IMR-90 (cell line): ENCODE measurements at regions not wholly inside any gene's neighbourhood (a gene's known extent, or its start where the extent isn't known, plus 50 kb on each side); places are given as distances from the start of the nearest gene placed in this dataset.

Experiments used
- ATAC-seq: fragments of 200-7000 bp; cut with Tn5 transposase; 2 replicates; pipeline ENCODE4 v1.9.1; 2020; ENCODE audit warnings: low read depth, mild to moderate bottlenecking, moderate library complexity
- BruUV-seq: library from RNA; stranded (reverse); fragments of 400-500 nt; replicated peaks from 2 replicates; lab custom pipeline; 2021; lab: Mats Ljungman, UMichigan
- CTCF ChIA-PET: fragments of 300-600 bp; formaldehyde crosslinking; extraction: SDS; loops from one replicate; lab custom pipeline; 2021; ENCODE audit warnings: antibody characterized with exemption; lab: Yijun Ruan, JAX
- POLR2A ChIA-PET: fragments of 300-600 bp; sonication (Branson Sonifier 250); formaldehyde crosslinking; loops from one replicate; lab custom pipeline; 2022; ENCODE audit warnings: antibody characterized with exemption; ENCODE audit not compliant: unreplicated experiment; lab: Charles Lee
- DNase-seq: peaks from one replicate; pipeline ENCODE4 v3.0.0; 2013
- H2AFZ ChIP-seq: replicated peaks from 2 replicates; pipeline ENCODE3; 2013; ENCODE audit warnings: low read length, mild to moderate bottlenecking; ENCODE audit not compliant: poor library complexity
- H2AK5ac ChIP-seq: 2 replicates; pipeline ENCODE4 v1.6.1; 2013; ENCODE audit warnings: low read depth, low read length, inconsistent platforms
- H2AK9ac ChIP-seq: replicated peaks from 2 replicates; pipeline ENCODE3; 2013; ENCODE audit warnings: mild to moderate bottlenecking, low read depth, low read length, moderate library complexity; ENCODE audit not compliant: poor library complexity
- H2BK120ac ChIP-seq: 2 replicates; pipeline ENCODE4 v1.6.1; 2013; ENCODE audit warnings: low read depth, low read length, inconsistent platforms
- H2BK15ac ChIP-seq: 3 replicates; pipeline ENCODE4 v1.6.1; 2013; ENCODE audit warnings: low read depth, low read length, inconsistent platforms
- H2BK20ac ChIP-seq: 2 replicates; pipeline ENCODE4 v1.6.1; 2013; ENCODE audit warnings: low read depth, mild to moderate bottlenecking, inconsistent platforms, low read length, moderate library complexity
- H2BK5ac ChIP-seq: 2 replicates; pipeline ENCODE4 v1.6.1; 2013; ENCODE audit warnings: mild to moderate bottlenecking, low read depth, low read length, inconsistent platforms; ENCODE audit not compliant: poor library complexity, severe bottlenecking
- H3K14ac ChIP-seq: replicated peaks from 2 replicates; pipeline ENCODE4 v1.6.1; 2013; ENCODE audit warnings: low read depth, low read length, inconsistent platforms
- H3K18ac ChIP-seq: 2 replicates; pipeline ENCODE4 v1.6.1; 2013; ENCODE audit warnings: low read depth, low read length, control low read depth
- H3K23ac ChIP-seq: 2 replicates; pipeline ENCODE4 v1.6.1; 2013; ENCODE audit warnings: low read depth, low read length, inconsistent platforms
- H3K27ac ChIP-seq: 2 replicates; pipeline ENCODE4 v1.5.1; 2013; ENCODE audit warnings: mild to moderate bottlenecking, control low read depth, low read length; ENCODE audit not compliant: insufficient read depth
- H3K27me3 ChIP-seq: 2 replicates; pipeline ENCODE4 v1.6.1; 2013; ENCODE audit warnings: low read length; ENCODE audit not compliant: control insufficient read depth, insufficient read depth
- H3K36me3 ChIP-seq: 2 replicates; pipeline ENCODE4 v1.6.1; 2013; ENCODE audit warnings: low read length, mixed read lengths; ENCODE audit not compliant: control insufficient read depth, insufficient read depth
- H3K4ac ChIP-seq: 2 replicates; pipeline ENCODE4 v1.6.1; 2013; ENCODE audit warnings: low read depth, low read length, inconsistent platforms
- H3K4me1 ChIP-seq: 2 replicates; pipeline ENCODE4 v1.6.1; 2013; ENCODE audit warnings: low read length, mixed read lengths; ENCODE audit not compliant: control insufficient read depth, insufficient read depth
- H3K4me2 ChIP-seq: 2 replicates; pipeline ENCODE4 v1.6.1; 2013; ENCODE audit warnings: low read depth, mild to moderate bottlenecking, control low read depth, low read length, moderate library complexity
- H3K4me3 ChIP-seq: 2 replicates; pipeline ENCODE4 v1.5.1; 2013; ENCODE audit warnings: low read depth, mild to moderate bottlenecking, control low read depth, low read length, moderate library complexity; ENCODE audit not compliant: insufficient read depth
- H3K56ac ChIP-seq: 2 replicates; pipeline ENCODE4 v1.6.1; 2013; ENCODE audit warnings: low read length, inconsistent platforms; ENCODE audit not compliant: insufficient read depth; ENCODE audit errors: extremely low read depth
- H3K79me1 ChIP-seq, 2 experiments: 2 replicates each; pipeline ENCODE4 v1.6.1; 2013; ENCODE audit warnings: low read length in 2 of 2, inconsistent platforms in 1 of 2, low read depth in 1 of 2
- H3K9ac ChIP-seq: 2 replicates; pipeline ENCODE4 v1.6.1; 2013; ENCODE audit warnings: low read depth, low read length, control low read depth
- H3K9me1 ChIP-seq: 2 replicates; pipeline ENCODE4 v1.6.1; 2013; ENCODE audit warnings: low read length, inconsistent platforms; ENCODE audit not compliant: insufficient read depth
- H3K9me3 ChIP-seq: 2 replicates; pipeline ENCODE4 v1.6.1; 2013; ENCODE audit warnings: low read length; ENCODE audit not compliant: control insufficient read depth, insufficient read depth
- H4K20me1 ChIP-seq: 2 replicates; pipeline ENCODE4 v1.6.1; 2013; ENCODE audit warnings: low read length, inconsistent platforms; ENCODE audit not compliant: insufficient read depth
- H4K5ac ChIP-seq: 2 replicates; pipeline ENCODE4 v1.6.1; 2013; ENCODE audit warnings: mild to moderate bottlenecking, low read depth, low read length, control low read depth
- H4K8ac ChIP-seq, 2 experiments: 2 replicates each; pipeline ENCODE4 v1.6.1; 2013; ENCODE audit warnings: low read depth in 2 of 2, low read length in 2 of 2, control low read depth in 1 of 2, inconsistent platforms in 1 of 2
- H4K91ac ChIP-seq: 2 replicates; pipeline ENCODE4 v1.6.1; 2013; ENCODE audit warnings: low read depth, low read length, inconsistent platforms; ENCODE audit not compliant: insufficient read depth
- BHLHE40 ChIP-seq: fragments of 150-350 bp; IDR thresholded peaks from 2 replicates; pipeline ENCODE4 v1.6.1; 2016; ENCODE audit warnings: mild to moderate bottlenecking, low read depth, low read length
- CEBPB ChIP-seq: IDR thresholded peaks from 2 replicates; pipeline ENCODE4 v1.6.1; 2012; ENCODE audit warnings: low read depth, low read length, improper control_type of control experiment
- CHD1 ChIP-seq: IDR thresholded peaks from 2 replicates; pipeline ENCODE4 v1.6.1; 2012; ENCODE audit warnings: low read depth, low read length, improper control_type of control experiment
- CTCF ChIP-seq: conservative IDR thresholded peaks from 2 replicates; pipeline ENCODE4 v1.5.1; 2012; ENCODE audit warnings: mild to moderate bottlenecking, low read depth, low read length, improper control_type of control experiment
- ELK1 ChIP-seq: fragments of 150-350 bp; IDR thresholded peaks from 2 replicates; pipeline ENCODE4 v1.6.1; 2016; ENCODE audit warnings: low read depth, mild to moderate bottlenecking, low read length, moderate library complexity, borderline replicate concordance
- FOS ChIP-seq: fragments of 150-350 bp; IDR thresholded peaks from 2 replicates; pipeline ENCODE4 v1.6.1; 2016; ENCODE audit warnings: low read depth, low read length
- MAFK ChIP-seq: IDR thresholded peaks from 2 replicates; pipeline ENCODE4 v1.6.1; 2012; ENCODE audit warnings: low read depth, low read length, improper control_type of control experiment
- MAZ ChIP-seq: IDR thresholded peaks from 2 replicates; pipeline ENCODE4 v1.6.1; 2012; ENCODE audit warnings: low read depth, mild to moderate bottlenecking, low read length, improper control_type of control experiment, moderate library complexity, borderline replicate concordance
- MXI1 ChIP-seq: IDR thresholded peaks from 2 replicates; pipeline ENCODE4 v1.6.1; 2012; ENCODE audit warnings: low read depth, mild to moderate bottlenecking, low read length, moderate library complexity, borderline replicate concordance
- NFE2L2 ChIP-seq: fragments of 150-350 bp; IDR thresholded peaks from 2 replicates; pipeline ENCODE4 v1.6.1; 2016; ENCODE audit warnings: low read depth, mild to moderate bottlenecking, low read length
- POLR2A ChIP-seq: IDR thresholded peaks from 2 replicates; pipeline ENCODE4 v1.6.1; 2012; ENCODE audit warnings: mild to moderate bottlenecking, low read depth, low read length
- RAD21 ChIP-seq: IDR thresholded peaks from 2 replicates; pipeline ENCODE4 v1.6.1; 2012; ENCODE audit warnings: low read length, improper control_type of control experiment
- RCOR1 ChIP-seq: IDR thresholded peaks from 2 replicates; pipeline ENCODE4 v1.6.1; 2012; ENCODE audit warnings: mild to moderate bottlenecking, low read length, improper control_type of control experiment; ENCODE audit not compliant: insufficient replicate concordance
- RFX5 ChIP-seq: IDR thresholded peaks from 2 replicates; pipeline ENCODE4 v1.8.0; 2012; ENCODE audit warnings: low read depth, mild to moderate bottlenecking, low read length, moderate library complexity
- SMC3 ChIP-seq: fragments of 150-350 bp; IDR thresholded peaks from 2 replicates; pipeline ENCODE4 v1.6.1; 2016; ENCODE audit warnings: low read depth, mild to moderate bottlenecking, antibody characterized with exemption, low read length, moderate library complexity
- USF2 ChIP-seq: fragments of 150-350 bp; IDR thresholded peaks from 2 replicates; pipeline ENCODE4 v1.6.1; 2017; ENCODE audit warnings: mild to moderate bottlenecking, antibody characterized with exemption, low read length, low read depth
- WGBS, 2 experiments: methylation state at CpG; one replicate each; pipeline versions ENCODE4 v1.1.5 to v1.1.7; 2013; ENCODE audit warnings: missing lambda C conversion rate in 2 of 2; ENCODE audit not compliant: insufficient read length in 1 of 2; ENCODE audit errors: extremely low coverage in 2 of 2; 5-methylcytosine and 5-hydroxymethylcytosine counted together
- dilution Hi-C: fragments of 300-500 bp; cut with HindIII; formaldehyde crosslinking; loops from one replicate; pipeline ENCODE4 v1.14.3; 2018; ENCODE audit warnings: low sequenced_read_pairs; ENCODE audit not compliant: unreplicated experiment
- in situ Hi-C: fragments of 300-500 bp; cut with MboI; formaldehyde crosslinking; loops from 3 replicates; pipeline ENCODE4 v1.14.3; 2019; ENCODE audit warnings: low sequenced_read_pairs, inconsistent platforms, mixed read lengths
- intact Hi-C: fragments of 100-400 bp; cut with micrococcal nuclease; formaldehyde crosslinking; loops from 2 replicates; pipeline ENCODE4 v1.10.0; 2022

GRCh38 chr2:236777408-236777807 lies 207.8 kb downstream of the ACKR3 start:
- intact Hi-C loops (no loop called here), dilution Hi-C loops (no loop called here), in situ Hi-C loops (no loop called here)
- 64% methylated on average over 5 of the region's 8 CpGs; no CpG with 5 or more reads in 1 of the 2 experiments for WGBS, 2 experiments
- no peak overlapping the region for H3K4me3 ChIP-seq
- no peak overlapping the region for H2AK5ac ChIP-seq
- H3K9me1 ChIP-seq: no peaks in the 10 kb centered on the region
- TF ChIP-seq USF2 (no peak), ELK1 (no peak), NFE2L2 (no peak), FOS (no peak), RFX5 (no peak), CHD1 (no peak), BHLHE40 (no peak), RCOR1 (no peak), MAZ (no peak), MXI1 (no peak), SMC3 (no peak), RAD21 (no peak), CTCF (no peak), CEBPB (no peak), POLR2A (no peak), MAFK (no peak)
- ChIA-PET POLR2A (no interaction called here), CTCF (no interaction called here)
- no TSS peak for BruUV-seq
- peaks cover 7% of the 10 kb centered on the region for H3K27me3 ChIP-seq
- no peak overlapping the region for H2AFZ ChIP-seq
- no peaks in the 10 kb centered on the region for H3K9me3 ChIP-seq
- no peak overlapping the region for H3K9ac ChIP-seq
- H2BK120ac ChIP-seq: no peak overlapping the region
- H3K14ac ChIP-seq: no peak overlapping the region
- no peaks in the 10 kb centered on the region for H4K20me1 ChIP-seq
- no peak overlapping the region for H3K4me2 ChIP-seq
- H2BK15ac ChIP-seq: no peak overlapping the region
- no peak overlapping the region for H3K27ac ChIP-seq
- no peak overlapping the region for H4K5ac ChIP-seq
- H3K79me1 ChIP-seq: no peaks in the 10 kb centered on the region
- no peak overlapping the region for H2BK5ac ChIP-seq
- ATAC-seq: no peak
- H4K91ac ChIP-seq: no peak overlapping the region
- H3K4ac ChIP-seq: no peak overlapping the region
- H3K18ac ChIP-seq: no peak overlapping the region
- H4K8ac ChIP-seq: no peak overlapping the region
- no peak overlapping the region for H3K56ac ChIP-seq
- no peaks in the 10 kb centered on the region for H3K36me3 ChIP-seq
- H2BK20ac ChIP-seq: no peak overlapping the region
- H2AK9ac ChIP-seq: no peak overlapping the region
- DNase-seq: no peak
- H3K4me1 ChIP-seq: no peaks in the 10 kb centered on the region
- H3K23ac ChIP-seq: no peak overlapping the region
